Cardiac muscle cell (in vitro differentiated cells and primary cell): ENCODE measurements at regions not wholly inside any gene's neighbourhood (a gene's known extent, or its start where the extent isn't known, plus 50 kb on each side); places are given as distances from the start of the nearest gene placed in this dataset.

Source experiments
- DNase-seq, 2 donors: peaks; one replicate each; pipeline versions ENCODE4 v3.0.0 to v3.0.0-alpha.2; 2010 to 2017; ENCODE audit warnings: low read depth in 1 of 2, low spot score in 1 of 2
- H3K27ac ChIP-seq: fragments of 200-600 bp; sonication (generic); 2 replicates; pipeline ENCODE4 v1.5.1; 2016
- H3K27me3 ChIP-seq: fragments of 200-600 bp; sonication (generic); 2 replicates; pipeline ENCODE4 v1.6.0; 2016; ENCODE audit warnings: control low read depth
- H3K36me3 ChIP-seq: fragments of 200-600 bp; sonication (generic); 2 replicates; pipeline ENCODE4 v1.5.1; 2016; ENCODE audit warnings: control low read depth
- H3K4me1 ChIP-seq: fragments of 200-600 bp; sonication (generic); 2 replicates; pipeline ENCODE4 v1.8.1; 2017; ENCODE audit warnings: low read depth, mild to moderate bottlenecking, mixed run types
- H3K4me3 ChIP-seq: fragments of 200-600 bp; sonication (generic); 2 replicates; pipeline ENCODE4 v1.5.1; 2016; ENCODE audit warnings: mild to moderate bottlenecking
- H3K9me3 ChIP-seq: fragments of 200-600 bp; sonication (generic); 2 replicates; pipeline ENCODE4 v1.5.1; 2017; ENCODE audit warnings: low read depth, mild to moderate bottlenecking, control low read depth
- TF ChIP-seq, protein P1 (sequence below): IDR thresholded peaks from 2 replicates; pipeline ENCODE4 v1.5.1; 2012; ENCODE audit warnings: low read depth, mild to moderate bottlenecking, low read length

DNA sequence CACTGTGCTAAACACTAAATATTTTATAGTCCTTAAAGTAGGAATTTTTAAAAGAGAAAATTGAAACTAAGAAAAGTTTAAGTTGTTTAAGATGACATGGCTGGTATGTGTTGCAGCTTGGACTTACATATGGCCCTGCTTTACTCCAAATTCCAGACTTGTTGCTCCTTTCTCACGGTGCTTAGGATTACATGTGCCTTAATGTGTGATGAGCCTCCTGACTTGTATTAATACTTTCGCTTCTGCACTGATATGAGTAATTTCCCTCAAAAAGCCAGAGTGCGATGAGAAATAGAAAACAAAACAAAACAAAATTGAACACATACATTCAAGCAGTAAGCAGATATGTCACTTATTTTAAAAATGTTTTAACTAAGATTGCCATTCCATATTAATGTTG lies 250.2 kb downstream of the VGLL3 start:
- H3K27me3 ChIP-seq: no peaks in the 10 kb centered on the region
- no peak for DNase-seq
- no peaks in the 10 kb centered on the region for H3K4me1 ChIP-seq
- H3K27ac ChIP-seq: no peak overlapping the region
- H3K4me3 ChIP-seq: no peak overlapping the region
- H3K9me3 ChIP-seq: no peaks in the 10 kb centered on the region
- TF ChIP-seq, protein P1, sequence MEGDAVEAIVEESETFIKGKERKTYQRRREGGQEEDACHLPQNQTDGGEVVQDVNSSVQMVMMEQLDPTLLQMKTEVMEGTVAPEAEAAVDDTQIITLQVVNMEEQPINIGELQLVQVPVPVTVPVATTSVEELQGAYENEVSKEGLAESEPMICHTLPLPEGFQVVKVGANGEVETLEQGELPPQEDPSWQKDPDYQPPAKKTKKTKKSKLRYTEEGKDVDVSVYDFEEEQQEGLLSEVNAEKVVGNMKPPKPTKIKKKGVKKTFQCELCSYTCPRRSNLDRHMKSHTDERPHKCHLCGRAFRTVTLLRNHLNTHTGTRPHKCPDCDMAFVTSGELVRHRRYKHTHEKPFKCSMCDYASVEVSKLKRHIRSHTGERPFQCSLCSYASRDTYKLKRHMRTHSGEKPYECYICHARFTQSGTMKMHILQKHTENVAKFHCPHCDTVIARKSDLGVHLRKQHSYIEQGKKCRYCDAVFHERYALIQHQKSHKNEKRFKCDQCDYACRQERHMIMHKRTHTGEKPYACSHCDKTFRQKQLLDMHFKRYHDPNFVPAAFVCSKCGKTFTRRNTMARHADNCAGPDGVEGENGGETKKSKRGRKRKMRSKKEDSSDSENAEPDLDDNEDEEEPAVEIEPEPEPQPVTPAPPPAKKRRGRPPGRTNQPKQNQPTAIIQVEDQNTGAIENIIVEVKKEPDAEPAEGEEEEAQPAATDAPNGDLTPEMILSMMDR: no peak
- no peaks in the 10 kb centered on the region for H3K36me3 ChIP-seq

DNA sequence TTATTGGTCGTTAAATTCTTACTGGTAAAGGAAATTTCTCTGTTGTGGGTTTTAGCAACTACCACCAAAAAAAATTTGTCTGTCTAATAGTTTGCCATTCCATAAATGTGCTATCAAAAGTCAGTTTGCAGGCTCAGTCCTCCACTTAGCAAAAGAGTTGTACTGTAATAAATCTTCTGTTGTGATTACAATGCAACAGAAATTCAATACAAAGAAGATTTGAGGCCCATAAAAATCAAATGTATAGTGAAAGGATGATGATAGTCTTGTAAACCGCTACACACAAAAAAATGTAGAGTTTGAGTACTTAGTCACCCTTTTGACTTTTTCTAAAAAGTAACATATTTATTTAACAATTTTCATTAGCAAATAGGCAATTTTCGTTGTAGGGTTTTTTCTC lies 251.7 kb downstream of the VGLL3 start:
- Histone ChIP-seq H3K4me3 (no peak overlapping the region), H3K27ac (no peak overlapping the region), H3K4me1 (no peaks in the 10 kb centered on the region), H3K36me3 (no peaks in the 10 kb centered on the region), H3K9me3 (no peaks in the 10 kb centered on the region), H3K27me3 (no peaks in the 10 kb centered on the region)
- DNase-seq: no peak
- TF ChIP-seq, protein P1: no peak

DNA sequence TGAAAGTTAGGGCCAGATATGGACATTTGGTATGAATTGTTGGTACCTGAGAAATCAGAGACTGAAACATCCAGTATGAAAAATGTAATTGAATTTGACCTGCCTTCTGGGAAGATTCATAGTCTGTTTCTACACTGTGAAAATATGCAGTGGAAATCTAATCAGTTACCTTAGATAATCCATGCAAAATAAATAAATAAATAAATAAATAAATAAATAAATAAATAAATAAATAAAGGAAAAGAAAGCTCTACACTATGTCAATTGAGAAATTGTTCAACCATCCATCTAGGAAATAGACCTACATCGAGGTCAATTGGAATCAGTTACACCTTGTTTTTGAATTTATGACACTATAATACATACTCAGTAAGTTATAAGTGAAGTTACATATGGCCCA lies 252.3 kb downstream of the VGLL3 start:
- Histone ChIP-seq H3K4me3 (no peak overlapping the region), H3K9me3 (no peaks in the 10 kb centered on the region), H3K36me3 (no peaks in the 10 kb centered on the region), H3K4me1 (no peaks in the 10 kb centered on the region), H3K27ac (no peak overlapping the region), H3K27me3 (no peaks in the 10 kb centered on the region)
- no peak for DNase-seq
- TF ChIP-seq, protein P1: no peak

DNA sequence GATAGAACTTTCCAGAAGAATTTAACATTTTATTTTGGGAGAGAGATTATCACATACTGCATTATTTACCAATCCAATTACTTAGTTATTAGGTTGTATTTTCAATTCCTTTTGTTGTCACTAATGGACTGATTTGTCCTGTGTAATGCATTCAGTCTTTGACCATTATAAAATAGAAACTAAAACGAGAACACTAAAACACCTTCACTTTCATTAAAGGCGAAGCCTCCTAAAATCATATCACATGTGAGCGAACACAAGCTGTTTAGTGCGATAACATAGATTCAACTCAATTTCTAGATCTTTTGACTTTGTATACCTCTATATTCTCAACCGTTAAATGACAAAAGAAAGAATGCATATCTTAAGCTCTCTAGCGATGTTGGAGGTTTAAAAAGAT lies 253.4 kb downstream of the VGLL3 start:
- TF ChIP-seq, protein P1: no peak
- H3K4me1 ChIP-seq: no peaks in the 10 kb centered on the region
- H3K36me3 ChIP-seq: no peaks in the 10 kb centered on the region
- no peak overlapping the region for H3K27ac ChIP-seq
- H3K9me3 ChIP-seq: no peaks in the 10 kb centered on the region
- no peak for DNase-seq
- H3K4me3 ChIP-seq: no peak overlapping the region
- no peaks in the 10 kb centered on the region for H3K27me3 ChIP-seq

DNA sequence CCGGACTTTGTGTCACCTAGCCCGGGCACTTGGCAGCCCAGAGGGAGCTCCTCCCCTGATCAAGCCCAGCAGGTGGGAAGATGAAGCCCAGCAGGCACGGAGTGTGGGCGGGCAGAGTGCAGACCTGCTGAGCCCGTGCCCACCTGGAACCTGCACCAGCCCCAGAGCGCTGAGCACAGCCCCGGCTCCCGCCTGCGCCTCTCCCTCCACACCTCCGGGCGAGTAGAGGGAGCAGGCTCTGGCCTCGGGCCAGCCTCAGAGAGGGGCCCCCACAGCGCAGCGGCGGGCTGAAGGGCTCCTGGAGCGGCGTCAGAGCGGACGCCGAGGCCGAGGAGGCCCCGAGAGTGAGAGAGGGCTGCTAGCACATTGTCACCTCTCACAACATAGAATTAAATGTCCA lies 257.7 kb downstream of the VGLL3 start:
- TF ChIP-seq, protein P1: no peak
- Histone ChIP-seq H3K27ac (no peak overlapping the region), H3K9me3 (no peaks in the 10 kb centered on the region), H3K36me3 (no peaks in the 10 kb centered on the region), H3K4me3 (no peak overlapping the region), H3K27me3 (no peaks in the 10 kb centered on the region), H3K4me1 (no peaks in the 10 kb centered on the region)
- no peak for DNase-seq

DNA sequence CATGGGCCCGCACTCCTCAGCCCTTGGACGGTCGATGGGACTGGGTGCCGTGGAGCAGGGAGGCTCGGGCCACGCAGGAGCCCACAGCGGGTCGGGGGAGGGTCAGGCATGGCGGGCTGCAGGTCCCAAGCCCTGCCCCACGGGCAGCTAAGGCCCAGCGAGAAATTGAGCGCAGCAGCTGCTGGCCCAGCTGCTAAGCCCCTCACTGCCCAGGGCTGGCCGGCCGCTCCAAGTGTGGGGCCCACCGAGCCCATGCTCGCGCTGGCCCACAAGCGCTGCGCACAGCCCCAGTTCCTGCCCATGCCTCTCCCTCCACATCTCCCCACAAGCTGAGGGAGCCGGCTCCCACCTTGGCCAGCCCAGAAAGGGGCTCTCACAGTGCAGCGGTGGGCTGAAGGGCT lies 259.4 kb downstream of the VGLL3 start:
- TF ChIP-seq, protein P1: no peak
- Histone ChIP-seq H3K27me3 (no peaks in the 10 kb centered on the region), H3K27ac (no peak overlapping the region), H3K4me3 (no peak overlapping the region), H3K9me3 (no peaks in the 10 kb centered on the region), H3K4me1 (no peaks in the 10 kb centered on the region), H3K36me3 (no peaks in the 10 kb centered on the region)
- DNase-seq: no peak
